Keratinocyte (primary cell): ENCODE measurements at regions not wholly inside any gene's neighbourhood (a gene's known extent, or its start where the extent isn't known, plus 50 kb on each side); places are given as distances from the start of the nearest gene placed in this dataset.

Experiments
- CTCF ChIP-seq, 3 experiments: IDR thresholded peaks in 1 of 3; conservative IDR thresholded peaks in 1 of 3; optimal IDR thresholded peaks in 1 of 3; 2 replicates in 2 of 3; 3 replicates in 1 of 3; pipeline versions ENCODE3 to v1.5.1; 2011; ENCODE audit warnings: low read length in 3 of 3, mild to moderate bottlenecking in 3 of 3, moderate library complexity in 2 of 3, control low read depth in 1 of 3, inconsistent platforms in 1 of 3; ENCODE audit not compliant: insufficient read depth in 2 of 3; ENCODE audit errors: extremely low read depth in 1 of 3
- EZH2 ChIP-seq: IDR thresholded peaks from one replicate; pipeline ENCODE4 v1.6.1; 2012; ENCODE audit warnings: inconsistent platforms, mild to moderate bottlenecking, low read length, moderate library complexity

GRCh38 chr14:30134936-30135335 is 207.3 kb upstream of the PRKD1 start:
- no peak for TF ChIP-seq CTCF (optimal IDR thresholded peaks at IDR 0.05 in 1 of 3, IDR thresholded peaks at IDR 0.05 in 1 of 3, conservative IDR thresholded peaks at IDR 0.05 in 1 of 3; ENCODE audit: extremely low read depth in 1 of 3, insufficient read depth in 2 of 3, low read length in 3 of 3)
- TF ChIP-seq EZH2, result no peak
